Gastroesophageal sphincter (tissue), 3 donors: ENCODE measurements at regions not wholly inside any gene's neighbourhood (a gene's known extent, or its start where the extent isn't known, plus 50 kb on each side); places are given as distances from the start of the nearest gene placed in this dataset.

Experiments used
- EP300 ChIP-seq: sonication (generic); formaldehyde crosslinking; IDR thresholded peaks from one replicate; pipeline ENCODE4 v1.6.1; 2017; ENCODE audit warnings: antibody characterized with exemption, mild to moderate bottlenecking
- POLR2A ChIP-seq, 2 donors: fragments of 450-650 bp; IDR thresholded peaks; one replicate each; pipeline ENCODE4 v1.6.1; 2017; ENCODE audit warnings: antibody characterized with exemption in 2 of 2, mild to moderate bottlenecking in 2 of 2, moderate library complexity in 1 of 2
- POLR2AphosphoS5 ChIP-seq: sonication (generic); formaldehyde crosslinking; IDR thresholded peaks from one replicate; pipeline ENCODE4 v1.6.1; 2017; ENCODE audit warnings: antibody characterized with exemption
- TF ChIP-seq, protein P1 (sequence below), 4 experiments: fragments of 200-600 bp in 2 of 4; fragments of 450-650 bp in 2 of 4; sonication (generic) in 1 of 4; IDR thresholded peaks; one replicate each; pipeline ENCODE4 v1.5.1; 2017 to 2019; ENCODE audit warnings: antibody characterized with exemption in 4 of 4, mild to moderate bottlenecking in 2 of 4, moderate library complexity in 2 of 4

- TF ChIP-seq, protein P1, sequence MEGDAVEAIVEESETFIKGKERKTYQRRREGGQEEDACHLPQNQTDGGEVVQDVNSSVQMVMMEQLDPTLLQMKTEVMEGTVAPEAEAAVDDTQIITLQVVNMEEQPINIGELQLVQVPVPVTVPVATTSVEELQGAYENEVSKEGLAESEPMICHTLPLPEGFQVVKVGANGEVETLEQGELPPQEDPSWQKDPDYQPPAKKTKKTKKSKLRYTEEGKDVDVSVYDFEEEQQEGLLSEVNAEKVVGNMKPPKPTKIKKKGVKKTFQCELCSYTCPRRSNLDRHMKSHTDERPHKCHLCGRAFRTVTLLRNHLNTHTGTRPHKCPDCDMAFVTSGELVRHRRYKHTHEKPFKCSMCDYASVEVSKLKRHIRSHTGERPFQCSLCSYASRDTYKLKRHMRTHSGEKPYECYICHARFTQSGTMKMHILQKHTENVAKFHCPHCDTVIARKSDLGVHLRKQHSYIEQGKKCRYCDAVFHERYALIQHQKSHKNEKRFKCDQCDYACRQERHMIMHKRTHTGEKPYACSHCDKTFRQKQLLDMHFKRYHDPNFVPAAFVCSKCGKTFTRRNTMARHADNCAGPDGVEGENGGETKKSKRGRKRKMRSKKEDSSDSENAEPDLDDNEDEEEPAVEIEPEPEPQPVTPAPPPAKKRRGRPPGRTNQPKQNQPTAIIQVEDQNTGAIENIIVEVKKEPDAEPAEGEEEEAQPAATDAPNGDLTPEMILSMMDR (IDR thresholded peaks at IDR 0.05) = no peak
- TF ChIP-seq POLR2A (IDR thresholded peaks at IDR 0.05) (no peak), POLR2AphosphoS5 (no peak), EP300 (no peak)
Observed at GRCh38 chr16:86392436-86393152, 117.7 kb upstream of the FOXF1 start.
